GM12892 (cell line): ENCODE measurements at regions not wholly inside any gene's neighbourhood (a gene's known extent, or its start where the extent isn't known, plus 50 kb on each side); places are given as distances from the start of the nearest gene placed in this dataset.

Experiments
- POLR2A ChIP-seq: IDR thresholded peaks from 2 replicates; pipeline ENCODE4 v1.6.1; 2011; ENCODE audit warnings: low read depth, low read length, control low read depth
- POLR2AphosphoS5 ChIP-seq: IDR thresholded peaks from 2 replicates; pipeline ENCODE4 v1.6.1; 2011; ENCODE audit warnings: low read depth, low read length, control low read depth
- TAF1 ChIP-seq: IDR thresholded peaks from 2 replicates; pipeline ENCODE4 v1.6.1; 2011; ENCODE audit warnings: low read depth, mild to moderate bottlenecking, control low read depth, low read length, borderline replicate concordance

DNA sequence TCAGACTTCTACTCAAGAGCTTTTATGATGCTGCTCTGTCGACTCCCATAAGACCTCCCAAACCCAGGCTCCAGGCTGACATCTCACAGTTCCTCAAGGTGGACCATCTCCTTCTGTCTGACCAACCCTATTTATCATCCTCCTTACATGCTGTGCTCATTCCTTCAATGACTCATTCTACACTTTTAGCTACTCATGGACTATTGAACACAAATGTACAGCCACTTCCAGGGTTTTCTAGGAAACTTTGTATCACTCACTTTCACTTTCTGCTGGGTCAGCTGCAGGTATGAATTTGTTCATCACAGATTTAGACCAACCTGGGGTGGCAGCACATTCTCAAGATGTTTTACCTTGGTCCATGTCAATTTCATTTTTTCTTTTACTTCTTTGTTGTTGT, 162.4 kb upstream of the FAM20A start:
- no peak for TF ChIP-seq POLR2A
- TF ChIP-seq POLR2AphosphoS5: no peak
- TF ChIP-seq TAF1: no peak
